ENCODE measurements at regions not wholly inside any gene's neighbourhood (a gene's known extent, or its start where the extent isn't known, plus 50 kb on each side); places are given as distances from the start of the nearest gene placed in this dataset.

DNA sequence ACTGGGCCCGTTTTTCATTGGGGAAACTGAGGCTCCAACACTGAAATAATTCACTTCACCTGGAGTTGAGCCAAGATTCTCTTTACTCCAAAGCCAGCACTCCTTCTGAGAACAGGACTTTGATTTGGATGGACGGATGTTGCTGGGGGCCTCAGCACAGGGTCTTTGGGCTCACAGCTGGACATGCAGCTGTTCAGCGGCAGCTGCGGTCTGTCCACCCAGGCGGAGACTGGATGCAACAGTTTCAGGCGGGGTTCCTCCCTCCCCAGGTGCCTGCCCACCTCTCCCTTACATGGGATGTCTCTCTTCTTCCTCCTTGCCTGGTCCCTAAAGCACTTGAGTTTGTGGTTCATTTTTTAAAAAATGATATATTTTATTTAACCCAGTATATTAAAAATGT is 219.0 kb upstream of the IRX4 start:
- H3K4me1 ChIP-seq (ENCODE audit: control insufficient read depth, low read length): no peaks in the 10 kb centered on the region
- no peaks in the 10 kb centered on the region for H4K20me1 ChIP-seq (ENCODE audit: control insufficient read depth, insufficient read depth, low read depth, low read length)
- H3K4me2 ChIP-seq (ENCODE audit: low read length): no peak overlapping the region
- no peak overlapping the region for H3K4me3 ChIP-seq (ENCODE audit: low read length)
- no peaks in the 10 kb centered on the region for H3K27me3 ChIP-seq (ENCODE audit: control insufficient read depth, low read length)
- H3K9me2 ChIP-seq (replicated peaks; ENCODE audit: control insufficient read depth, low read length): no peaks in the 10 kb centered on the region
- no peaks in the 10 kb centered on the region for H3F3A ChIP-seq (ENCODE audit: control insufficient read depth, insufficient read depth)
- H3K36me3 ChIP-seq (ENCODE audit: control insufficient read depth, low read length): no peaks in the 10 kb centered on the region
- no peaks in the 10 kb centered on the region for H3K79me2 ChIP-seq (ENCODE audit: control insufficient read depth, low read length)
- no peak for TF ChIP-seq EZH2phosphoT487 (IDR thresholded peaks at IDR 0.05; ENCODE audit: borderline replicate concordance, low read length)
- TF ChIP-seq, protein P1, sequence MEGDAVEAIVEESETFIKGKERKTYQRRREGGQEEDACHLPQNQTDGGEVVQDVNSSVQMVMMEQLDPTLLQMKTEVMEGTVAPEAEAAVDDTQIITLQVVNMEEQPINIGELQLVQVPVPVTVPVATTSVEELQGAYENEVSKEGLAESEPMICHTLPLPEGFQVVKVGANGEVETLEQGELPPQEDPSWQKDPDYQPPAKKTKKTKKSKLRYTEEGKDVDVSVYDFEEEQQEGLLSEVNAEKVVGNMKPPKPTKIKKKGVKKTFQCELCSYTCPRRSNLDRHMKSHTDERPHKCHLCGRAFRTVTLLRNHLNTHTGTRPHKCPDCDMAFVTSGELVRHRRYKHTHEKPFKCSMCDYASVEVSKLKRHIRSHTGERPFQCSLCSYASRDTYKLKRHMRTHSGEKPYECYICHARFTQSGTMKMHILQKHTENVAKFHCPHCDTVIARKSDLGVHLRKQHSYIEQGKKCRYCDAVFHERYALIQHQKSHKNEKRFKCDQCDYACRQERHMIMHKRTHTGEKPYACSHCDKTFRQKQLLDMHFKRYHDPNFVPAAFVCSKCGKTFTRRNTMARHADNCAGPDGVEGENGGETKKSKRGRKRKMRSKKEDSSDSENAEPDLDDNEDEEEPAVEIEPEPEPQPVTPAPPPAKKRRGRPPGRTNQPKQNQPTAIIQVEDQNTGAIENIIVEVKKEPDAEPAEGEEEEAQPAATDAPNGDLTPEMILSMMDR (IDR thresholded peaks at IDR 0.05; ENCODE audit: low read depth, low read length, poor library complexity, severe bottlenecking): no peak
- no peak overlapping the region for H3K27ac ChIP-seq (ENCODE audit: low read depth, low read length)
- H3K9me3 ChIP-seq (ENCODE audit: control insufficient read depth, insufficient read depth, low read length): no peaks in the 10 kb centered on the region

DNA sequence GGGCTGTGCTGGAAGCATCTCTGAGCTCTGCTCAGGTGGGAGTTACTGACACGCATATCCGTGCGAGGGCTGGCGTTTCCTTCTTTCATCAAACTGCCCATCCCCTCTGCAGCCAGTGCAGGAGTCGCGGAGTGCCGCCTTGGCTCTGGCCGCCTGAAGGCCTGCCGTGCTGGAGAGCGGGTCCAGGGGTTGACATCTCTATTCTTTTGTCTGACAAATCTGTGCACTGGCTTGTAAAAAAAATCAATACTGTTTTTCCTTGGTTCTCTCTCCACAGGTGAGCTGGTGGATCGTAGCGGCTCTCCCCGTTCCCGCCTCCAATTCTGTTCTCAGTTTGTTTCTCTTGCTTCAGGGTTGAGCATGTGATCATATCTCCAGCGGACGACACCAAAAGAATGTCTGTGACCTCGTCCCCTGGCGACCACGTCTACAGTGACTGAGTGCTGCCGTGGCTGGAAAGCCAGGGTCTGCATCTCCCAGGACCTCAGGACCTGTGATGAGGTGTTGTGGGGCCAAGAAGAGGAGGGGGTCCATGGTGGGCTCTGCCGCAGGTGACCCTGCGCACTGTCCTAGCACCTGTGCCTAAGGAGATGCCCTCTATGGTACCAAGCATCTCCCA is 214.3 kb upstream of the IRX4 start:
- TF ChIP-seq EZH2phosphoT487 (IDR thresholded peaks at IDR 0.05; ENCODE audit: borderline replicate concordance, low read length): no peak
- TF ChIP-seq, protein P1 (IDR thresholded peaks at IDR 0.05; ENCODE audit: low read depth, low read length, poor library complexity, severe bottlenecking): no peak
- no peaks in the 10 kb centered on the region; the same call in 1 of the 2 replicates for H3K27me3 ChIP-seq (ENCODE audit: control insufficient read depth, low read length)
- H4K20me1 ChIP-seq (ENCODE audit: control insufficient read depth, insufficient read depth, low read depth, low read length): no peaks in the 10 kb centered on the region
- no peaks in the 10 kb centered on the region for H3K9me2 ChIP-seq (replicated peaks; ENCODE audit: control insufficient read depth, low read length)
- H3K4me2 ChIP-seq (ENCODE audit: low read length): no peak overlapping the region
- no peak overlapping the region for H3K27ac ChIP-seq (ENCODE audit: low read depth, low read length)
- H3K79me2 ChIP-seq (ENCODE audit: control insufficient read depth, low read length): no peaks in the 10 kb centered on the region
- H3K4me3 ChIP-seq (ENCODE audit: low read length): no peak overlapping the region
- H3K4me1 ChIP-seq (ENCODE audit: control insufficient read depth, low read length): no peaks in the 10 kb centered on the region
- no peaks in the 10 kb centered on the region for H3K36me3 ChIP-seq (ENCODE audit: control insufficient read depth, low read length)
- H3K9me3 ChIP-seq (ENCODE audit: control insufficient read depth, insufficient read depth, low read length): no peaks in the 10 kb centered on the region
- H3F3A ChIP-seq (ENCODE audit: control insufficient read depth, insufficient read depth): no peaks in the 10 kb centered on the region

DNA sequence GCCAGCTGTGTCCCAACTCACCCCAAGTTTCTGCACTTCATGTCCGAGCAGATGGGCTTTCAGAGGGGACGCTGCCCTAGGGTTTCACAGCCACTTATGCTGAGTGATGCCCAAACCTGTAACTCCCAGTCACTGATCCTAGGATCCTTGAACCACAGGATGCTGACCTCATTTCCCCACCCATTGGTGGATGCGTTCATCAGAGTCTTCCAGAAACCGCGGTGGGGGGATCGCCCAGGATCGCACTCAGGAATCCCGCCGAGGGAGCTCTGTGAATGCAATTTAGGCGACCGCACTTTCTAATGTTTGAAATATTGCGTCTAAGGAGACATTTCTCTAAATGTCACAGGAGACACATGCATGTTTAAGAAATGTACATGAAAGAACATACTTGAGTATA is 212.3 kb upstream of the IRX4 start:
- TF ChIP-seq EZH2phosphoT487 (IDR thresholded peaks at IDR 0.05; ENCODE audit: borderline replicate concordance, low read length): no peak
- TF ChIP-seq, protein P1 (IDR thresholded peaks at IDR 0.05; ENCODE audit: low read depth, low read length, poor library complexity, severe bottlenecking): no peak
- Histone ChIP-seq H4K20me1 (ENCODE audit: control insufficient read depth, insufficient read depth, low read depth, low read length) (no peaks in the 10 kb centered on the region), H3K9me3 (ENCODE audit: control insufficient read depth, insufficient read depth, low read length) (no peaks in the 10 kb centered on the region), H3K4me1 (ENCODE audit: control insufficient read depth, low read length) (no peaks in the 10 kb centered on the region), H3K36me3 (ENCODE audit: control insufficient read depth, low read length) (no peaks in the 10 kb centered on the region), H3K27ac (ENCODE audit: low read depth, low read length) (no peak overlapping the region), H3K4me2 (ENCODE audit: low read length) (no peak overlapping the region), H3F3A (ENCODE audit: control insufficient read depth, insufficient read depth) (no peaks in the 10 kb centered on the region), H3K4me3 (ENCODE audit: low read length) (no peak overlapping the region), H3K9me2 (replicated peaks; ENCODE audit: control insufficient read depth, low read length) (no peaks in the 10 kb centered on the region), H3K27me3 (ENCODE audit: control insufficient read depth, low read length) (no peaks in the 10 kb centered on the region; the same call in 1 of the 2 replicates), H3K79me2 (ENCODE audit: control insufficient read depth, low read length) (no peaks in the 10 kb centered on the region)

Measured in DOHH2 (cell line).